Trophoblast cell (in vitro differentiated cells and primary cell): ENCODE measurements at regions not wholly inside any gene's neighbourhood (a gene's known extent, or its start where the extent isn't known, plus 50 kb on each side); places are given as distances from the start of the nearest gene placed in this dataset.
A peak's percentile ranks its signal among the peaks of the same experiment; 100 is the strongest.

Experiments used
- DNase-seq, 2 donors: peaks; one replicate each; pipeline ENCODE4 v3.0.0-alpha.2; 2016
- H2AFZ ChIP-seq: 2 replicates; pipeline ENCODE4 v1.6.1; 2013; ENCODE audit warnings: low read length, moderate library complexity, mild to moderate bottlenecking; ENCODE audit not compliant: insufficient read depth, poor library complexity
- H2AK5ac ChIP-seq: 2 replicates; pipeline ENCODE4 v1.6.1; 2013; ENCODE audit warnings: mild to moderate bottlenecking, low read length
- H2BK120ac ChIP-seq: 2 replicates; pipeline ENCODE4 v1.6.1; 2013; ENCODE audit warnings: low read length, mild to moderate bottlenecking, moderate library complexity; ENCODE audit not compliant: insufficient read depth, poor library complexity
- H2BK12ac ChIP-seq: 2 replicates; pipeline ENCODE4 v1.6.1; 2013; ENCODE audit warnings: mild to moderate bottlenecking, low read length, moderate library complexity
- H2BK5ac ChIP-seq: 2 replicates; pipeline ENCODE4 v1.6.1; 2013; ENCODE audit warnings: low read length, low read depth, moderate library complexity, mild to moderate bottlenecking; ENCODE audit not compliant: poor library complexity
- H3K14ac ChIP-seq: 2 replicates; pipeline ENCODE4 v1.6.1; 2013; ENCODE audit warnings: mild to moderate bottlenecking, low read length
- H3K18ac ChIP-seq: 2 replicates; pipeline ENCODE4 v1.6.1; 2013; ENCODE audit warnings: mild to moderate bottlenecking, low read length
- H3K23ac ChIP-seq: 2 replicates; pipeline ENCODE4 v1.6.1; 2013; ENCODE audit warnings: low read length
- H3K27ac ChIP-seq: 2 replicates; pipeline ENCODE4 v1.5.1; 2013; ENCODE audit warnings: low read depth, mild to moderate bottlenecking, inconsistent platforms, low read length, moderate library complexity
- H3K27me3 ChIP-seq: 2 replicates; pipeline ENCODE4 v1.6.1; 2013; ENCODE audit warnings: inconsistent platforms, mild to moderate bottlenecking, low read length, moderate library complexity; ENCODE audit not compliant: insufficient read depth
- H3K36me3 ChIP-seq, 2 experiments: 1 replicate in 1 of 2; 2 replicates in 1 of 2; pipeline ENCODE4 v1.6.1; 2013; ENCODE audit warnings: low read length in 2 of 2, mild to moderate bottlenecking in 2 of 2, moderate library complexity in 1 of 2; ENCODE audit not compliant: insufficient read depth in 2 of 2, control insufficient read depth in 1 of 2
- H3K4ac ChIP-seq: 2 replicates; pipeline ENCODE4 v1.6.1; 2013; ENCODE audit warnings: low read depth, mild to moderate bottlenecking, low read length, moderate library complexity
- H3K4me1 ChIP-seq, 2 experiments: 1 replicate in 1 of 2; 2 replicates in 1 of 2; pipeline ENCODE4 v1.6.1; 2013; ENCODE audit warnings: low read length in 2 of 2, mild to moderate bottlenecking in 2 of 2, moderate library complexity in 1 of 2; ENCODE audit not compliant: insufficient read depth in 2 of 2, control insufficient read depth in 1 of 2
- H3K4me2 ChIP-seq: 2 replicates; pipeline ENCODE4 v1.6.1; 2013; ENCODE audit warnings: inconsistent platforms, mild to moderate bottlenecking, low read length, moderate library complexity
- H3K4me3 ChIP-seq: 2 replicates; pipeline ENCODE4 v1.5.1; 2013; ENCODE audit warnings: mild to moderate bottlenecking, low read depth, low read length, inconsistent platforms
- H3K79me1 ChIP-seq: one replicate; pipeline ENCODE4 v1.6.1; 2013; ENCODE audit warnings: low read length
- H3K79me2 ChIP-seq: 2 replicates; pipeline ENCODE4 v1.6.1; 2013; ENCODE audit warnings: low read length, mild to moderate bottlenecking; ENCODE audit not compliant: control insufficient read depth, insufficient read depth, poor library complexity
- H3K9ac ChIP-seq: 2 replicates; pipeline ENCODE4 v1.6.1; 2013; ENCODE audit warnings: mild to moderate bottlenecking, low read length
- H3K9me3 ChIP-seq: 2 replicates; pipeline ENCODE4 v1.6.1; 2013; ENCODE audit warnings: low read depth, mild to moderate bottlenecking, control low read depth, inconsistent platforms, low read length; ENCODE audit not compliant: insufficient read depth
- H4K12ac ChIP-seq: 2 replicates; pipeline ENCODE4 v1.6.1; 2013; ENCODE audit warnings: low read depth, mild to moderate bottlenecking, low read length, moderate library complexity
- H4K8ac ChIP-seq: 2 replicates; pipeline ENCODE4 v1.6.1; 2013; ENCODE audit warnings: low read depth, mild to moderate bottlenecking, low read length, moderate library complexity
- H4K91ac ChIP-seq: one replicate; pipeline ENCODE4 v1.6.1; 2013; ENCODE audit warnings: low read depth, mild to moderate bottlenecking, low read length, moderate library complexity
- WGBS: extraction: QIAGEN DNeasy Blood & Tissue Kit; methylation state at CpG from one replicate; pipeline ENCODE4 v1.1.7; 2013; ENCODE audit warnings: missing lambda C conversion rate; ENCODE audit not compliant: insufficient read length, insufficient coverage; ENCODE audit errors: extremely low coverage; 5-methylcytosine and 5-hydroxymethylcytosine counted together

DNA sequence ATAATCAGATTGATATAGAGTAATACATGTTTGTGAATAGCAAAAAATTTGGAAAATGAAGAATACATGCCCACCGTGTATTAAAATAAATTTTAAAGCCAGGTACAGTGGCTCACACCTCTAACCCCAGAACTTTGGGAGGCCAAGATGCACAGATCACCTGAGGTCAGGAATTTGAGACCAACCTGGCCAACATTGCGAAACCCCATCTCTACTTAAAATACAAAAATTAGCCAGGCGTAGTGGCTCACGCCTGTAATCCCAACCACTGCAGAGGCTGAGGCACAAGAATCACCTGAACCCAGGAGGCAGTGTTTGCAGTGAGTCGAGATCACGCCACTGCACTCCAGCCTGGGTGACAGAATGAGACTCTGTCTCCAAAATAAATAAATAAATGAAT is 266.3 kb downstream of the SI start:
- Histone ChIP-seq H2AK5ac (no peak overlapping the region), H3K36me3 (no peaks in the 10 kb centered on the region), H3K9ac (no peak overlapping the region), H2BK12ac (no peak overlapping the region), H3K4me1 (no peaks in the 10 kb centered on the region), H3K27ac (no peak overlapping the region), H3K9me3 (no peaks in the 10 kb centered on the region), H3K23ac (no peak overlapping the region), H3K14ac (no peak overlapping the region), H3K79me1 (no peaks in the 10 kb centered on the region), H4K12ac (no peak overlapping the region), H3K27me3 (no peaks in the 10 kb centered on the region), H2AFZ (no peak overlapping the region), H3K4me2 (no peak overlapping the region), H3K18ac (no peak overlapping the region), H2BK5ac (no peak overlapping the region), H3K4ac (no peak overlapping the region), H4K8ac (no peak overlapping the region), H4K91ac (no peak overlapping the region), H3K4me3 (no peak overlapping the region), H2BK120ac (no peak overlapping the region), H3K79me2 (no peaks in the 10 kb centered on the region)
- DNase-seq = no peak
- WGBS = no CpG with 5 or more reads among the region's 6 CpGs

DNA sequence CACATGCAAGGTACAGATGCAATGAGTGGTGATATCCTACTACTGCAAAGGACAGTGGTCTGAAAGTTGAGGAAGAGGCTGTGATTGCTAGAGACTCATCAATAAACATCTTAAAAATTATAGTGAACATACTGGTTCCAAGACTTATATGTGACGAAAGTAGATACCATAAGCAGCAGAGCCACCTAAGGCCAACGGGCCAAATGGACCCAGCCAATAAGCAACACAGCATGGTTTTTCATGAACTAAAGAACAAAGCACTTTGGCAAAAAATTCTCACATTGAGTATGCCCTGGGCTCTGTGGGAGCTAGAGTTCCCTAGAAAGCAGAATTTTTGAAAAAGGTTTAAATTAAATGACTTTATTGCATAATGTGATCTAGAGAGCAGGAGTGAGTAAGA is 272.1 kb downstream of the SI start:
- Histone ChIP-seq H4K12ac (no peak overlapping the region), H3K9me3 (no peaks in the 10 kb centered on the region), H2BK5ac (no peak overlapping the region), H3K27me3 (no peaks in the 10 kb centered on the region), H3K36me3 (no peaks in the 10 kb centered on the region), H3K4ac (no peak overlapping the region), H3K4me2 (no peak overlapping the region), H3K9ac (no peak overlapping the region), H4K8ac (no peak overlapping the region), H2BK12ac (no peak overlapping the region), H3K4me1 (no peaks in the 10 kb centered on the region), H3K18ac (no peak overlapping the region), H4K91ac (no peak overlapping the region), H2AFZ (no peak overlapping the region), H3K23ac (no peak overlapping the region), H3K4me3 (no peak overlapping the region), H3K14ac (no peak overlapping the region), H2BK120ac (no peak overlapping the region), H3K27ac (no peak overlapping the region), H3K79me2 (no peaks in the 10 kb centered on the region), H3K79me1 (no peaks in the 10 kb centered on the region), H2AK5ac (no peak overlapping the region)
- peak in 1 of 2 donors; percentile 2 for DNase-seq
- WGBS = no CpG with 5 or more reads among the region's 2 CpGs

DNA sequence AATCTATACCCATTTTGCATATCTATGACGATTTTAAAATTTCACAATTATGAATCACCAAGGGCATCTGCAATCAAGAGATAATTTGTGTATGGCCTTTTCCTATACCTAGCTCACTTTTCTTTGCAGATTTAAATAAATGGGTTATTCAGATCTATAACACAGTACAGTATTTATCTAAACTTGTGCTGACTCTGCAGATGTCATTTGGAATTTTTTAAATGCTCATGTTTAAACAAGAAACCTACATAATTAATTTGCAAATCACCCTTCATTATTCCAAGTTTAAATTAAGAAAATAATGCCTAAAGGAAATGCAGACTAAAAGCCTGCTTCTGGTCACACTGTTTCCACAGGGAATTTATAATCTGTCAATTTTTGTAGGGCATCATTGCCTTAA is 284.2 kb downstream of the SI start:
- DNase-seq = no peak
- Histone ChIP-seq H2BK5ac (no peak overlapping the region), H3K9ac (no peak overlapping the region), H3K36me3 (no peaks in the 10 kb centered on the region), H3K79me1 (no peaks in the 10 kb centered on the region), H3K79me2 (no peaks in the 10 kb centered on the region), H2AFZ (no peak overlapping the region), H2BK12ac (no peak overlapping the region), H3K27me3 (no peaks in the 10 kb centered on the region), H3K4me3 (no peak overlapping the region), H3K23ac (no peak overlapping the region), H4K12ac (no peak overlapping the region), H3K27ac (no peak overlapping the region), H2AK5ac (no peak overlapping the region), H4K8ac (no peak overlapping the region), H3K4me1 (no peaks in the 10 kb centered on the region), H3K4ac (no peak overlapping the region), H3K9me3 (no peaks in the 10 kb centered on the region), H4K91ac (no peak overlapping the region), H3K4me2 (no peak overlapping the region), H3K18ac (no peak overlapping the region), H2BK120ac (no peak overlapping the region), H3K14ac (no peak overlapping the region)
- no CpG with 5 or more reads among the region's 1 CpG for WGBS

DNA sequence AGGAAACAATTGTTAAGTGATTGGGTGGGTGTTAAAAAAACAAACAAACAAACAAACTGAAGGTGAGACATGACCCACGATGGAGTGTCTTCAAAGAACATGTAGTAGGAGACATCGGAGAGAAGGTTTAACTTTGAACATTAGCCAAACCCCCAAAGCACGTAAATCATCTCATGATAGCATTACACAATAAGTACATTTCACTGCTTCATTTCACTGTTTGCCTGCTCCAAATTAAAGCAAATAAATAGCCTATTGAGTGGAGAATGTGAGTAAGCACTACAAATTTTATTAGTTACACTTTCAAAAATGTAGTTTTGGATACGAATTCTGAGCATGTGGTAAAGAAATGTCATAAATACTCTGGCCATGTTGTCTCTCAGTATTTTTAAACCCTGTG is 287.0 kb downstream of the SI start:
- no peak overlapping the region for H4K12ac ChIP-seq
- no peak overlapping the region for H2AK5ac ChIP-seq
- no peaks in the 10 kb centered on the region for H3K36me3 ChIP-seq
- WGBS = no CpG with 5 or more reads among the region's 4 CpGs
- H3K14ac ChIP-seq = no peak overlapping the region
- H3K27ac ChIP-seq = no peak overlapping the region
- no peaks in the 10 kb centered on the region for H3K79me2 ChIP-seq
- no peak overlapping the region for H4K91ac ChIP-seq
- H4K8ac ChIP-seq = no peak overlapping the region
- H2AFZ ChIP-seq = no peak overlapping the region
- H3K79me1 ChIP-seq = no peaks in the 10 kb centered on the region
- no peak overlapping the region for H2BK12ac ChIP-seq
- no peaks in the 10 kb centered on the region for H3K9me3 ChIP-seq
- no peaks in the 10 kb centered on the region for H3K4me1 ChIP-seq
- no peak overlapping the region for H3K23ac ChIP-seq
- no peak overlapping the region for H3K4me3 ChIP-seq
- no peak overlapping the region for H2BK120ac ChIP-seq
- no peak overlapping the region for H3K4ac ChIP-seq
- H3K4me2 ChIP-seq = no peak overlapping the region
- H3K27me3 ChIP-seq = no peaks in the 10 kb centered on the region
- no peak overlapping the region for H3K9ac ChIP-seq
- DNase-seq = no peak
- no peak overlapping the region for H3K18ac ChIP-seq
- no peak overlapping the region for H2BK5ac ChIP-seq
